ENCODE measurements at regions not wholly inside any gene's neighbourhood (a gene's known extent, or its start where the extent isn't known, plus 50 kb on each side); places are given as distances from the start of the nearest gene placed in this dataset.

GRCh38 chr10:52988923-52989322 is 216.3 kb upstream of the MBL2 start:
- Mint-ChIP-seq H3K27me3 (no peaks in the 10 kb centered on the region), H3K9me3 (ENCODE audit: low read depth) (peaks cover 17% of the 10 kb centered on the region), H3K4me3 (ENCODE audit: low read depth) (no peak overlapping the region), H3K36me3 (ENCODE audit: insufficient read depth) (peaks cover 15% of the 10 kb centered on the region), H3K27ac (no peak overlapping the region), H3K4me1 (ENCODE audit: low read depth) (no peaks in the 10 kb centered on the region)
- no peak for DNase-seq (ENCODE audit: low spot score, unreplicated experiment)
- TF ChIP-seq, protein P1, sequence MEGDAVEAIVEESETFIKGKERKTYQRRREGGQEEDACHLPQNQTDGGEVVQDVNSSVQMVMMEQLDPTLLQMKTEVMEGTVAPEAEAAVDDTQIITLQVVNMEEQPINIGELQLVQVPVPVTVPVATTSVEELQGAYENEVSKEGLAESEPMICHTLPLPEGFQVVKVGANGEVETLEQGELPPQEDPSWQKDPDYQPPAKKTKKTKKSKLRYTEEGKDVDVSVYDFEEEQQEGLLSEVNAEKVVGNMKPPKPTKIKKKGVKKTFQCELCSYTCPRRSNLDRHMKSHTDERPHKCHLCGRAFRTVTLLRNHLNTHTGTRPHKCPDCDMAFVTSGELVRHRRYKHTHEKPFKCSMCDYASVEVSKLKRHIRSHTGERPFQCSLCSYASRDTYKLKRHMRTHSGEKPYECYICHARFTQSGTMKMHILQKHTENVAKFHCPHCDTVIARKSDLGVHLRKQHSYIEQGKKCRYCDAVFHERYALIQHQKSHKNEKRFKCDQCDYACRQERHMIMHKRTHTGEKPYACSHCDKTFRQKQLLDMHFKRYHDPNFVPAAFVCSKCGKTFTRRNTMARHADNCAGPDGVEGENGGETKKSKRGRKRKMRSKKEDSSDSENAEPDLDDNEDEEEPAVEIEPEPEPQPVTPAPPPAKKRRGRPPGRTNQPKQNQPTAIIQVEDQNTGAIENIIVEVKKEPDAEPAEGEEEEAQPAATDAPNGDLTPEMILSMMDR (IDR thresholded peaks at IDR 0.05; ENCODE audit: unreplicated experiment): no peak

GRCh38 chr10:52986125-52986524 is 213.5 kb upstream of the MBL2 start:
- Mint-ChIP-seq H3K4me3 (ENCODE audit: low read depth) (no peak overlapping the region), H3K27me3 (no peaks in the 10 kb centered on the region), H3K9me3 (ENCODE audit: low read depth) (peaks cover 10% of the 10 kb centered on the region), H3K36me3 (ENCODE audit: insufficient read depth) (peaks cover 7% of the 10 kb centered on the region), H3K27ac (no peak overlapping the region), H3K4me1 (ENCODE audit: low read depth) (no peaks in the 10 kb centered on the region)
- DNase-seq (ENCODE audit: low spot score, unreplicated experiment): no peak
- TF ChIP-seq, protein P1 (IDR thresholded peaks at IDR 0.05; ENCODE audit: unreplicated experiment): no peak

DNA sequence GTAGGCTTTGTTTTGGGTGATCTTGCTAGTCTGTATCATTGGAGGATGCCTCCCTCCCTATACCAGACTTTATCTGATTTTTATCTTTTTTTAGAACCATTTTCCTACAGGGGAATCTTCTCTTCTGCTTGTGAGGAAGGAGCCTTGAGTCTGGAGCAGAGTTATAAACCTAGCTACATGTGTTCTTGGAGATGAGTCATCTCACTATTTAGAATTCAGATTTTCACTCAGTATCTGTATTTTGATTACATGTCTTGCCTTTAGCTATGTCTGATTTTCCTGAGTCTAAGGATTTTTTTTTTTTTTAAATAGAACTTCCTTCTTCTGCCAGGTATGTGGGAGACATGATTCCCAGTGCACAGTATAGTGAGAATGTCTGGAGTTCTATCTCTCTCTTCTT is 211.6 kb upstream of the MBL2 start:
- Mint-ChIP-seq H3K4me3 (ENCODE audit: low read depth) (no peak overlapping the region), H3K36me3 (ENCODE audit: insufficient read depth) (peaks cover 4% of the 10 kb centered on the region), H3K4me1 (ENCODE audit: low read depth) (no peaks in the 10 kb centered on the region), H3K27ac (no peak overlapping the region), H3K9me3 (ENCODE audit: low read depth) (peaks cover 3% of the 10 kb centered on the region), H3K27me3 (no peaks in the 10 kb centered on the region)
- no peak for DNase-seq (ENCODE audit: low spot score, unreplicated experiment)
- TF ChIP-seq, protein P1 (IDR thresholded peaks at IDR 0.05; ENCODE audit: unreplicated experiment): no peak

GRCh38 chr10:52979295-52979990 is 206.9 kb upstream of the MBL2 start:
- no peaks in the 10 kb centered on the region for H3K9me3 Mint-ChIP-seq (ENCODE audit: low read depth)
- no peak overlapping the region for H3K4me3 Mint-ChIP-seq (ENCODE audit: low read depth)
- H3K27me3 Mint-ChIP-seq: no peaks in the 10 kb centered on the region
- DNase-seq (ENCODE audit: low spot score, unreplicated experiment): no peak
- peak overlapping the region; percentile 46 for H3K27ac Mint-ChIP-seq
- peaks cover 13% of the 10 kb centered on the region for H3K4me1 Mint-ChIP-seq (ENCODE audit: low read depth)
- TF ChIP-seq, protein P1 (IDR thresholded peaks at IDR 0.05; ENCODE audit: unreplicated experiment): no peak
- peaks cover 2% of the 10 kb centered on the region for H3K36me3 Mint-ChIP-seq (ENCODE audit: insufficient read depth)

- TF ChIP-seq, protein P1 (IDR thresholded peaks at IDR 0.05; ENCODE audit: unreplicated experiment): no peak
- no peaks in the 10 kb centered on the region for H3K27me3 Mint-ChIP-seq
- H3K27ac Mint-ChIP-seq: peak overlapping the region; percentile 20
- DNase-seq (ENCODE audit: low spot score, unreplicated experiment): no peak
- no peak overlapping the region for H3K4me3 Mint-ChIP-seq (ENCODE audit: low read depth)
- peaks cover 3% of the 10 kb centered on the region for H3K9me3 Mint-ChIP-seq (ENCODE audit: low read depth)
- peaks cover 13% of the 10 kb centered on the region for H3K4me1 Mint-ChIP-seq (ENCODE audit: low read depth)
- peaks cover 13% of the 10 kb centered on the region for H3K36me3 Mint-ChIP-seq (ENCODE audit: insufficient read depth)
These were observed 205.0 kb upstream of the MBL2 start for GRCh38 chr10:52977581-52977980.

Data from progenitor cell of endocrine pancreas (in vitro differentiated cells).